HEK293T (cell line): ENCODE measurements at regions not wholly inside any gene's neighbourhood (a gene's known extent, or its start where the extent isn't known, plus 50 kb on each side); places are given as distances from the start of the nearest gene placed in this dataset.

Experiments used
- ARNT ChIP-seq: fragments of 450-650 bp; IDR thresholded peaks from 2 replicates; pipeline ENCODE4 v1.6.1; 2017; ENCODE audit warnings: mild to moderate bottlenecking
- BHLHE40 ChIP-seq: fragments of 450-650 bp; IDR thresholded peaks from 2 replicates; pipeline ENCODE4 v1.6.1; 2016; ENCODE audit warnings: mild to moderate bottlenecking, moderate library complexity, borderline replicate concordance
- ELF4 ChIP-seq: fragments of 450-650 bp; IDR thresholded peaks from 2 replicates; pipeline ENCODE4 v1.6.1; 2017; ENCODE audit warnings: antibody characterized with exemption
- FOXA1 ChIP-seq: fragments of 450-650 bp; IDR thresholded peaks from 2 replicates; pipeline ENCODE4 v1.6.1; 2016; ENCODE audit warnings: mild to moderate bottlenecking
- FOXM1 ChIP-seq: fragments of 450-650 bp; IDR thresholded peaks from 2 replicates; pipeline ENCODE4 v1.6.1; 2017; ENCODE audit warnings: mild to moderate bottlenecking, borderline replicate concordance
- SP1 ChIP-seq: fragments of 450-650 bp; IDR thresholded peaks from 2 replicates; pipeline ENCODE4 v1.6.1; 2017
- SUZ12 ChIP-seq: fragments of 450-650 bp; IDR thresholded peaks from 2 replicates; pipeline ENCODE4 v1.6.1; 2016; ENCODE audit warnings: mild to moderate bottlenecking

GRCh38 chr1:81560629-81561028, 240.1 kb upstream of the ADGRL2 start:
- TF ChIP-seq SUZ12, result no peak
- TF ChIP-seq FOXA1, result no peak
- no peak for TF ChIP-seq SP1
- TF ChIP-seq ELF4, result no peak
- no peak for TF ChIP-seq FOXM1
- TF ChIP-seq ARNT, result no peak
- no peak for TF ChIP-seq BHLHE40
